Trophoblast cell (in vitro differentiated cells and primary cell): ENCODE measurements at regions not wholly inside any gene's neighbourhood (a gene's known extent, or its start where the extent isn't known, plus 50 kb on each side); places are given as distances from the start of the nearest gene placed in this dataset.

Experiments
- DNase-seq, 2 donors: peaks; one replicate each; pipeline ENCODE4 v3.0.0-alpha.2; 2016
- H2AFZ ChIP-seq: 2 replicates; pipeline ENCODE4 v1.6.1; 2013; ENCODE audit warnings: low read length, moderate library complexity, mild to moderate bottlenecking; ENCODE audit not compliant: insufficient read depth, poor library complexity
- H2AK5ac ChIP-seq: 2 replicates; pipeline ENCODE4 v1.6.1; 2013; ENCODE audit warnings: mild to moderate bottlenecking, low read length
- H2BK120ac ChIP-seq: 2 replicates; pipeline ENCODE4 v1.6.1; 2013; ENCODE audit warnings: low read length, mild to moderate bottlenecking, moderate library complexity; ENCODE audit not compliant: insufficient read depth, poor library complexity
- H2BK12ac ChIP-seq: 2 replicates; pipeline ENCODE4 v1.6.1; 2013; ENCODE audit warnings: mild to moderate bottlenecking, low read length, moderate library complexity
- H2BK5ac ChIP-seq: 2 replicates; pipeline ENCODE4 v1.6.1; 2013; ENCODE audit warnings: low read length, low read depth, moderate library complexity, mild to moderate bottlenecking; ENCODE audit not compliant: poor library complexity
- H3K14ac ChIP-seq: 2 replicates; pipeline ENCODE4 v1.6.1; 2013; ENCODE audit warnings: mild to moderate bottlenecking, low read length
- H3K18ac ChIP-seq: 2 replicates; pipeline ENCODE4 v1.6.1; 2013; ENCODE audit warnings: mild to moderate bottlenecking, low read length
- H3K23ac ChIP-seq: 2 replicates; pipeline ENCODE4 v1.6.1; 2013; ENCODE audit warnings: low read length
- H3K27ac ChIP-seq: 2 replicates; pipeline ENCODE4 v1.5.1; 2013; ENCODE audit warnings: low read depth, mild to moderate bottlenecking, inconsistent platforms, low read length, moderate library complexity
- H3K27me3 ChIP-seq: 2 replicates; pipeline ENCODE4 v1.6.1; 2013; ENCODE audit warnings: inconsistent platforms, mild to moderate bottlenecking, low read length, moderate library complexity; ENCODE audit not compliant: insufficient read depth
- H3K36me3 ChIP-seq, 2 experiments: 1 replicate in 1 of 2; 2 replicates in 1 of 2; pipeline ENCODE4 v1.6.1; 2013; ENCODE audit warnings: low read length in 2 of 2, mild to moderate bottlenecking in 2 of 2, moderate library complexity in 1 of 2; ENCODE audit not compliant: insufficient read depth in 2 of 2, control insufficient read depth in 1 of 2
- H3K4ac ChIP-seq: 2 replicates; pipeline ENCODE4 v1.6.1; 2013; ENCODE audit warnings: low read depth, mild to moderate bottlenecking, low read length, moderate library complexity
- H3K4me1 ChIP-seq, 2 experiments: 1 replicate in 1 of 2; 2 replicates in 1 of 2; pipeline ENCODE4 v1.6.1; 2013; ENCODE audit warnings: low read length in 2 of 2, mild to moderate bottlenecking in 2 of 2, moderate library complexity in 1 of 2; ENCODE audit not compliant: insufficient read depth in 2 of 2, control insufficient read depth in 1 of 2
- H3K4me2 ChIP-seq: 2 replicates; pipeline ENCODE4 v1.6.1; 2013; ENCODE audit warnings: inconsistent platforms, mild to moderate bottlenecking, low read length, moderate library complexity
- H3K4me3 ChIP-seq: 2 replicates; pipeline ENCODE4 v1.5.1; 2013; ENCODE audit warnings: mild to moderate bottlenecking, low read depth, low read length, inconsistent platforms
- H3K79me1 ChIP-seq: one replicate; pipeline ENCODE4 v1.6.1; 2013; ENCODE audit warnings: low read length
- H3K79me2 ChIP-seq: 2 replicates; pipeline ENCODE4 v1.6.1; 2013; ENCODE audit warnings: low read length, mild to moderate bottlenecking; ENCODE audit not compliant: control insufficient read depth, insufficient read depth, poor library complexity
- H3K9ac ChIP-seq: 2 replicates; pipeline ENCODE4 v1.6.1; 2013; ENCODE audit warnings: mild to moderate bottlenecking, low read length
- H3K9me3 ChIP-seq: 2 replicates; pipeline ENCODE4 v1.6.1; 2013; ENCODE audit warnings: low read depth, mild to moderate bottlenecking, control low read depth, inconsistent platforms, low read length; ENCODE audit not compliant: insufficient read depth
- H4K12ac ChIP-seq: 2 replicates; pipeline ENCODE4 v1.6.1; 2013; ENCODE audit warnings: low read depth, mild to moderate bottlenecking, low read length, moderate library complexity
- H4K8ac ChIP-seq: 2 replicates; pipeline ENCODE4 v1.6.1; 2013; ENCODE audit warnings: low read depth, mild to moderate bottlenecking, low read length, moderate library complexity
- H4K91ac ChIP-seq: one replicate; pipeline ENCODE4 v1.6.1; 2013; ENCODE audit warnings: low read depth, mild to moderate bottlenecking, low read length, moderate library complexity
- WGBS: extraction: QIAGEN DNeasy Blood & Tissue Kit; methylation state at CpG from one replicate; pipeline ENCODE4 v1.1.7; 2013; ENCODE audit warnings: missing lambda C conversion rate; ENCODE audit not compliant: insufficient read length, insufficient coverage; ENCODE audit errors: extremely low coverage; 5-methylcytosine and 5-hydroxymethylcytosine counted together

GRCh38 chr9:2267181-2267745 lies 252.1 kb downstream of the SMARCA2 start:
- H2AFZ ChIP-seq, result no peak overlapping the region
- no peak overlapping the region for H3K18ac ChIP-seq
- no peak overlapping the region for H3K4me3 ChIP-seq
- H3K9me3 ChIP-seq, result no peaks in the 10 kb centered on the region
- no peaks in the 10 kb centered on the region for H3K27me3 ChIP-seq
- H3K4ac ChIP-seq, result no peak overlapping the region
- WGBS, result no CpG with 5 or more reads among the region's 7 CpGs
- no peaks in the 10 kb centered on the region for H3K36me3 ChIP-seq
- no peak overlapping the region for H3K23ac ChIP-seq
- H3K4me2 ChIP-seq, result no peak overlapping the region
- no peak overlapping the region for H2AK5ac ChIP-seq
- H2BK5ac ChIP-seq, result no peak overlapping the region
- DNase-seq, result no peak
- no peak overlapping the region for H2BK12ac ChIP-seq
- H2BK120ac ChIP-seq, result no peak overlapping the region
- no peak overlapping the region for H3K27ac ChIP-seq
- no peak overlapping the region for H4K8ac ChIP-seq
- no peaks in the 10 kb centered on the region for H3K79me1 ChIP-seq
- H4K91ac ChIP-seq, result no peak overlapping the region
- H3K9ac ChIP-seq, result no peak overlapping the region
- no peak overlapping the region for H4K12ac ChIP-seq
- no peaks in the 10 kb centered on the region for H3K79me2 ChIP-seq
- H3K14ac ChIP-seq, result no peak overlapping the region
- H3K4me1 ChIP-seq, result no peaks in the 10 kb centered on the region

DNA sequence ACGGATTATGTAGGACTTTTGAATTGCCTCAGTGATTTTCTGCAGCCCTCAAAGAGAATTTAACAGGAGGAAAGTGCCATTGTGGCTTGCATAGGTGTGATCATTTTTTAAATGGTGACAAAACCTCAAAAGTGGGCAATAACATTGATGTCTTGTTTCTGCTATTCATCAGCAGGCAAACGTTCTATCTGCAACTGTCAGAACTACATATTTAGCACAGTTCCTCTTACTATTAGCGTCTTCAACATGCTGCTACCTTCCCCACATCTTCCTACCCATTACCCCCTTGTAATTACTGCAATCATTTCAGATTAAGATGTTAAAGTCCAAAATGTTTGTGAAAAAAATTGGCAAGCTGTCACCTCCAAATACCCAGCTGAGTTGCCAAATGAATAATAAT lies 254.6 kb downstream of the SMARCA2 start:
- H2AK5ac ChIP-seq, result no peak overlapping the region
- H2BK5ac ChIP-seq, result no peak overlapping the region
- no peak overlapping the region for H3K18ac ChIP-seq
- no peak overlapping the region for H2BK12ac ChIP-seq
- H3K23ac ChIP-seq, result no peak overlapping the region
- H3K9ac ChIP-seq, result no peak overlapping the region
- no peaks in the 10 kb centered on the region for H3K4me1 ChIP-seq
- H3K36me3 ChIP-seq, result no peaks in the 10 kb centered on the region
- no peak overlapping the region for H4K8ac ChIP-seq
- H3K27me3 ChIP-seq, result no peaks in the 10 kb centered on the region
- H3K79me1 ChIP-seq, result no peaks in the 10 kb centered on the region
- H2AFZ ChIP-seq, result no peak overlapping the region
- H3K4me3 ChIP-seq, result no peak overlapping the region
- no peak overlapping the region for H2BK120ac ChIP-seq
- DNase-seq, result no peak
- no peak overlapping the region for H3K4ac ChIP-seq
- H4K91ac ChIP-seq, result no peak overlapping the region
- no peaks in the 10 kb centered on the region for H3K79me2 ChIP-seq
- no peak overlapping the region for H4K12ac ChIP-seq
- H3K27ac ChIP-seq, result no peak overlapping the region
- WGBS, result no CpG with 5 or more reads among the region's 3 CpGs
- no peak overlapping the region for H3K4me2 ChIP-seq
- no peaks in the 10 kb centered on the region for H3K9me3 ChIP-seq
- H3K14ac ChIP-seq, result no peak overlapping the region

DNA sequence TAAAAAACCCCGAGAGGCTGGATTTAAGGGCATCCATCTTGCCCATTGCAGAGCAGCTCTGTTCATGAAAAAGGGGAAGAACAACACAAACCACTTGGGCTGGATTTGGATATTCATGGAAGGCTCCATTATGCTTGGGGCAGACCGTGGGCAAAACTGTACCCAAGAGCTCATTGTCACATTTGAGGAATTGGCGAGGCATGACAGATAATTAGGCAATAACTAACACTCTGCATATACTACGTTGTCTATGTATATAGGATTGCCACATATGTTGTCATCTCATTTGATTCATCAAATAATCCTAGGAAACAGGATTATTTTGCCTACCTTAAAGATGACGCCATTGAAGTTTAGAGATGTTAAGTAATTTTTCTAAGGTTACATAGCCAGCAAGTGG lies 255.4 kb downstream of the SMARCA2 start:
- Histone ChIP-seq H3K4me1 (no peaks in the 10 kb centered on the region), H3K79me2 (no peaks in the 10 kb centered on the region), H4K91ac (no peak overlapping the region), H2BK5ac (no peak overlapping the region), H3K14ac (no peak overlapping the region), H2BK120ac (no peak overlapping the region), H3K27ac (no peak overlapping the region), H4K8ac (no peak overlapping the region), H3K4me3 (no peak overlapping the region), H2AFZ (no peak overlapping the region), H3K23ac (no peak overlapping the region), H3K9ac (no peak overlapping the region), H3K18ac (no peak overlapping the region), H3K4ac (no peak overlapping the region), H3K36me3 (no peaks in the 10 kb centered on the region), H3K4me2 (no peak overlapping the region), H2BK12ac (no peak overlapping the region), H3K27me3 (no peaks in the 10 kb centered on the region), H3K79me1 (no peaks in the 10 kb centered on the region), H4K12ac (no peak overlapping the region), H2AK5ac (no peak overlapping the region), H3K9me3 (no peaks in the 10 kb centered on the region)
- no CpG with 5 or more reads among the region's 5 CpGs for WGBS
- no peak for DNase-seq

GRCh38 chr9:2271426-2271825 lies 256.3 kb downstream of the SMARCA2 start:
- Histone ChIP-seq H3K79me2 (no peaks in the 10 kb centered on the region), H2BK12ac (no peak overlapping the region), H4K91ac (no peak overlapping the region), H2AK5ac (no peak overlapping the region), H3K27ac (no peak overlapping the region), H3K4me1 (no peaks in the 10 kb centered on the region), H3K9me3 (no peaks in the 10 kb centered on the region), H3K18ac (no peak overlapping the region), H2BK5ac (no peak overlapping the region), H4K12ac (no peak overlapping the region), H2AFZ (no peak overlapping the region), H4K8ac (no peak overlapping the region), H3K14ac (no peak overlapping the region), H3K4ac (no peak overlapping the region), H3K4me3 (no peak overlapping the region), H3K36me3 (no peaks in the 10 kb centered on the region), H3K23ac (no peak overlapping the region), H3K27me3 (no peaks in the 10 kb centered on the region), H2BK120ac (no peak overlapping the region), H3K9ac (no peak overlapping the region), H3K4me2 (no peak overlapping the region), H3K79me1 (no peaks in the 10 kb centered on the region)
- no CpG with 5 or more reads among the region's 4 CpGs for WGBS
- DNase-seq, result peak; percentile 45 to 79
